Type B pancreatic cell (in vitro differentiated cells): ENCODE measurements at regions not wholly inside any gene's neighbourhood (a gene's known extent, or its start where the extent isn't known, plus 50 kb on each side); places are given as distances from the start of the nearest gene placed in this dataset.

ENCODE experiments used
- DNase-seq: peaks from one replicate; pipeline ENCODE4 v3.0.0; 2021; ENCODE audit warnings: mixed read lengths; ENCODE audit not compliant: unreplicated experiment; ENCODE audit errors: extremely low spot score
- H3K27ac Mint-ChIP-seq: 2 replicates; pipeline ENCODE4 v1.8.0; 2021; ENCODE audit warnings: mild to moderate bottlenecking, mixed read lengths
- H3K27me3 Mint-ChIP-seq: 2 replicates; pipeline ENCODE4 v1.8.0; 2021; ENCODE audit warnings: mixed read lengths
- H3K36me3 Mint-ChIP-seq: 2 replicates; pipeline ENCODE4 v1.8.0; 2021; ENCODE audit warnings: mixed read lengths
- H3K4me1 Mint-ChIP-seq: one replicate; pipeline ENCODE4 v1.8.0; 2021; ENCODE audit warnings: mixed read lengths; ENCODE audit not compliant: unreplicated experiment
- H3K4me3 Mint-ChIP-seq: 2 replicates; pipeline ENCODE4 v1.8.0; 2021; ENCODE audit warnings: mild to moderate bottlenecking, mixed read lengths
- H3K9me3 Mint-ChIP-seq: 2 replicates; pipeline ENCODE4 v1.8.0; 2021; ENCODE audit warnings: mixed read lengths
- CTCF ChIP-seq: fragments of 200-600 bp; sonication (generic); conservative IDR thresholded peaks from 2 replicates; pipeline ENCODE4 v1.5.0; 2021; ENCODE audit warnings: antibody characterized with exemption, mild to moderate bottlenecking

DNA sequence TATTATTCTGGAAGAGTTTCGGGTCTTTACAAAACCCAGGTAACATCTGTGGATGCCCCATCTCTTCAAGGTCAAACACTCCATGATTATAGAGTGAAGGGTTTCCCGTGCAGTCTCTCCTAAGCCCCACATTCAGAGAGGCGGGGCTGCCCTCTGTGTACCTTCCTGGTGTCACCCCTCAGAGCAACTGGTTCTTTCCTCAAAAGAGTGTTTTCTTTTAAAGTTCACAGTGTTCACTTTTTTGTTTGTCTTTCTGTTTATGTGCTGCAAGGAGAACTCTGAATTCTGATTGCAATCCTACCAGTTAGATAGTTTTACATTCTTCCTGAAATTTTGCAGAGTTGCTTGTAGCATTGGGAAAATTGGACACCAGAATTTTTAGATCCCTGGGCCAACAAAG lies 190.2 kb downstream of the ADAMTS15 start:
- Mint-ChIP-seq H3K27me3 (peaks cover 6% of the 10 kb centered on the region), H3K9me3 (no peaks in the 10 kb centered on the region), H3K4me1 (peaks cover 34% of the 10 kb centered on the region), H3K27ac (no peak overlapping the region), H3K4me3 (no peak overlapping the region), H3K36me3 (no peaks in the 10 kb centered on the region)
- no peak for TF ChIP-seq CTCF
- DNase-seq: no peak

DNA sequence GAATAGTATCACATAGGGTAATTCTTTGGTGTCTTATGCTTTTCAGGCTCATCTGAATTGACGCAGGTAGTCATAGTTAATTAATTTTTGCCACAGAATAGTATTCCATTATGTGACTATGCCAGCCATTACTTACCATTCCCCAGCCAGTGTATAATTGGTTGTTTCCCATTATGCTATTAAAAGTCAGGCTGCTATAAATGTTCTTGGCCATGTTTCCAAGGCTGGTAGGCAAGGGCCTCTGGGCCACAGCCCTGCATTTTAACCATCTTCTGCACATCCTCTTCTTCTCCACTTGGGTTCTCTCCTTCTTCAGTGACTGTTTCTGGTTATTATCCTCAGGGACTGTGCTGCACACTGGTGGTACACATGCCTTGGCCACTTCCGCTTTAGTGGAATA lies 190.9 kb downstream of the ADAMTS15 start:
- H3K4me3 Mint-ChIP-seq: no peak overlapping the region
- no peak overlapping the region for H3K27ac Mint-ChIP-seq
- no peaks in the 10 kb centered on the region for H3K36me3 Mint-ChIP-seq
- TF ChIP-seq CTCF: no peak
- H3K4me1 Mint-ChIP-seq: peaks cover 34% of the 10 kb centered on the region
- no peak for DNase-seq
- peaks cover 3% of the 10 kb centered on the region for H3K27me3 Mint-ChIP-seq
- H3K9me3 Mint-ChIP-seq: no peaks in the 10 kb centered on the region

DNA sequence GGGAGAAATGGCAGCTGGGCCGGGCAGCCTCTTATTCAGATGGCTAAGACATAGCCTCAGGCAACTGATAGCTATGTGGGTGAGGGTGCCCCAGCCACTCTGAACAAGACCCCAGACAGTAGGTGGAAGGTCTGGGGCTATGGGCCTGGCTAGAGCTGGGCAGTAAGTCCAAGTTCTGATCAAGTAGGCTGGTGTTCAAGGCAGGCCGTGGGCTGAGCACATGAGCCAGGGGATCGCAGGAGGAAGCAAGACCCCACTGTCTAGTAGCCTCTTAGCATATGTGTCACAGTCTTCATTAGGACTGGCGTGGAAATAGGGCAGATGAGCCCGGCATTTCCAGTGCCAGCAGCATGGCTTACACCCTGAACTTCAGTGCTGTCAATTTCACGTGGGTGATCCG lies 192.1 kb downstream of the ADAMTS15 start:
- no peak for DNase-seq
- Mint-ChIP-seq H3K9me3 (no peaks in the 10 kb centered on the region), H3K4me3 (no peak overlapping the region), H3K4me1 (peaks cover 28% of the 10 kb centered on the region), H3K27ac (no peak overlapping the region), H3K36me3 (no peaks in the 10 kb centered on the region), H3K27me3 (peaks cover 3% of the 10 kb centered on the region)
- TF ChIP-seq CTCF: no peak

- no peak overlapping the region for H3K4me3 Mint-ChIP-seq
- no peaks in the 10 kb centered on the region for H3K9me3 Mint-ChIP-seq
- peaks cover 25% of the 10 kb centered on the region for H3K4me1 Mint-ChIP-seq
- no peak for DNase-seq
- no peaks in the 10 kb centered on the region for H3K27me3 Mint-ChIP-seq
- TF ChIP-seq CTCF: no peak
- no peaks in the 10 kb centered on the region for H3K36me3 Mint-ChIP-seq
- H3K27ac Mint-ChIP-seq: no peak overlapping the region
These were observed 193.4 kb downstream of the ADAMTS15 start for GRCh38 chr11:130641876-130642275.

DNA sequence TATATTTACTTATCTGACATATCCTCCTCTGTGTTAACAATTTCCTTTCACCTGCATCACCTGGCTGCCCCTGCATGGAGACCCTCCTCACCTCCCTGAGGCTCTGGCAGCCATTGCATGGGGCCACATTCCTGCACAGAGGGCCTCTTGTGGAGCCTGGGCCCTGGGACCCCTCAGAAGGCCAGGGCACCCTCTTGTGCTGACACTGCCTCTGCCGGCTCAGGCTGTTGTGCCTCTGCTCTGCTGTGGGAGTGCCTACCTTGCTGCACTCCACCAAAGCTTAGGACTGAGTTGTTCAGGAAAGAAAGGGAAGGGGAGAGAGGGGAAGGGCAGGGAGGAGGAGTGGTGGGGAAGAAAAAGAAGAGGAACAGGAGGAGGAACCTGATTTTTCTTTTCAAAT lies 194.5 kb downstream of the ADAMTS15 start:
- H3K27ac Mint-ChIP-seq: no peak overlapping the region
- H3K27me3 Mint-ChIP-seq: no peaks in the 10 kb centered on the region
- TF ChIP-seq CTCF: no peak
- no peak overlapping the region for H3K4me3 Mint-ChIP-seq
- H3K4me1 Mint-ChIP-seq: peaks cover 17% of the 10 kb centered on the region
- H3K36me3 Mint-ChIP-seq: no peaks in the 10 kb centered on the region
- DNase-seq: peak; percentile 45
- no peaks in the 10 kb centered on the region for H3K9me3 Mint-ChIP-seq

DNA sequence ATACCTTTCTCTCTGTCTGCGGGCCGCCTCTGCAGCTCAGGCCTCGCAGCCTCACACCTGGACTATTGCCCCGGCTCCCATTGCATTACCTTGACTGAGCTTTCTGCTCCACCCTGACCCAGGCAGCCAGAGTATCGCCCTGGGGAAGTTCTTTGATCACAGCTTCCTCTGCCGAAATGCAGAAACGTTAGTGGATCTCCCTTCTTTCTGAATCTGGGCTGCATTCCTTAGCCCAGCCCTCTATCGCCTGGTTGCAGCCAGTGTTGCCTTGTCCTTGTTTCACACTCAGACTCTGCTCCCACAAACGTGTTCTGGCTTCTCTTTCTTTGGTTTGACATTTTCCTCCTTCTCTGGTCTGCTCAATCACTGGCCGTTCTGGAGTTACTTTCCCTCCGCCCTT lies 195.7 kb downstream of the ADAMTS15 start:
- peaks cover 9% of the 10 kb centered on the region for H3K4me1 Mint-ChIP-seq
- no peak overlapping the region for H3K27ac Mint-ChIP-seq
- DNase-seq: peak; percentile 50
- no peaks in the 10 kb centered on the region for H3K27me3 Mint-ChIP-seq
- H3K36me3 Mint-ChIP-seq: no peaks in the 10 kb centered on the region
- TF ChIP-seq CTCF: no peak
- no peaks in the 10 kb centered on the region for H3K9me3 Mint-ChIP-seq
- no peak overlapping the region for H3K4me3 Mint-ChIP-seq
